ENCODE measurements at regions not wholly inside any gene's neighbourhood (a gene's known extent, or its start where the extent isn't known, plus 50 kb on each side); places are given as distances from the start of the nearest gene placed in this dataset.

- Histone ChIP-seq H3K9me3 (ENCODE audit: low read depth) (no peaks in the 10 kb centered on the region), H3K27me3 (peaks cover 4% of the 10 kb centered on the region), H3K27ac (no peak overlapping the region), H3K36me3 (no peaks in the 10 kb centered on the region), H3K4me1 (ENCODE audit: low read depth) (no peaks in the 10 kb centered on the region), H3K4me3 (no peak overlapping the region)
- no peak for DNase-seq (ENCODE audit: low read depth in 1 of 2, low spot score in 1 of 2)
- TF ChIP-seq CTCF (IDR thresholded peaks at IDR 0.05; ENCODE audit: low read depth, low read length), result no peak
Measured at GRCh38 chr16:48936811-48937210, 326.8 kb upstream of the N4BP1 start.

- Histone ChIP-seq H3K27ac (no peak overlapping the region), H3K27me3 (no peaks in the 10 kb centered on the region), H3K4me3 (no peak overlapping the region), H3K9me3 (ENCODE audit: low read depth) (no peaks in the 10 kb centered on the region), H3K4me1 (ENCODE audit: low read depth) (no peaks in the 10 kb centered on the region), H3K36me3 (no peaks in the 10 kb centered on the region)
- no peak for TF ChIP-seq CTCF (IDR thresholded peaks at IDR 0.05; ENCODE audit: low read depth, low read length)
- DNase-seq (ENCODE audit: low read depth in 1 of 2, low spot score in 1 of 2), result no peak
Measured at GRCh38 chr16:48932216-48932855, 322.4 kb upstream of the N4BP1 start.

GRCh38 chr16:48930951-48931553 lies 321.1 kb upstream of the N4BP1 start:
- no peaks in the 10 kb centered on the region for H3K27me3 ChIP-seq
- no peak overlapping the region for H3K4me3 ChIP-seq
- H3K9me3 ChIP-seq (ENCODE audit: low read depth), result no peaks in the 10 kb centered on the region
- H3K4me1 ChIP-seq (ENCODE audit: low read depth), result no peaks in the 10 kb centered on the region
- TF ChIP-seq CTCF (IDR thresholded peaks at IDR 0.05; ENCODE audit: low read depth, low read length), result no peak
- no peaks in the 10 kb centered on the region for H3K36me3 ChIP-seq
- DNase-seq (ENCODE audit: low read depth in 1 of 2, low spot score in 1 of 2), result no peak
- H3K27ac ChIP-seq, result no peak overlapping the region

GRCh38 chr16:48919791-48920190 lies 309.8 kb upstream of the N4BP1 start:
- no peak for DNase-seq (ENCODE audit: low read depth in 1 of 2, low spot score in 1 of 2)
- peaks cover 3% of the 10 kb centered on the region for H3K27me3 ChIP-seq
- H3K9me3 ChIP-seq (ENCODE audit: low read depth), result no peaks in the 10 kb centered on the region
- no peak for TF ChIP-seq CTCF (IDR thresholded peaks at IDR 0.05; ENCODE audit: low read depth, low read length)
- H3K4me3 ChIP-seq, result no peak overlapping the region
- H3K4me1 ChIP-seq (ENCODE audit: low read depth), result no peaks in the 10 kb centered on the region
- H3K27ac ChIP-seq, result no peak overlapping the region
- H3K36me3 ChIP-seq, result no peaks in the 10 kb centered on the region

GRCh38 chr16:48918520-48919258 lies 308.7 kb upstream of the N4BP1 start:
- H3K36me3 ChIP-seq, result no peaks in the 10 kb centered on the region
- no peak for TF ChIP-seq CTCF (IDR thresholded peaks at IDR 0.05; ENCODE audit: low read depth, low read length)
- H3K4me1 ChIP-seq (ENCODE audit: low read depth), result no peaks in the 10 kb centered on the region
- no peak overlapping the region for H3K4me3 ChIP-seq
- H3K27ac ChIP-seq, result no peak overlapping the region
- H3K27me3 ChIP-seq, result peaks cover 3% of the 10 kb centered on the region
- no peak for DNase-seq (ENCODE audit: low read depth in 1 of 2, low spot score in 1 of 2)
- H3K9me3 ChIP-seq (ENCODE audit: low read depth), result no peaks in the 10 kb centered on the region
